Small intestine (tissue), 7 donors: ENCODE measurements at regions not wholly inside any gene's neighbourhood (a gene's known extent, or its start where the extent isn't known, plus 50 kb on each side); places are given as distances from the start of the nearest gene placed in this dataset.
A peak's percentile ranks its signal among the peaks of the same experiment; 100 is the strongest.

Source experiments
- DNase-seq, 2 donors: peaks; one replicate each; pipeline versions ENCODE4 v3.0.0 to v3.0.0-alpha.2; 2013
- FAIRE-seq: peaks from 2 replicates; lab custom pipeline; 2012; peaks lifted over from hg19 to GRCh38; lab: Jason Lieb, UNC
- H3K27ac ChIP-seq, 3 donors: one replicate each; pipeline ENCODE4 v1.5.1; 2013; ENCODE audit warnings: low read length in 2 of 3, mild to moderate bottlenecking in 2 of 3, control low read depth in 1 of 3, inconsistent platforms in 1 of 3, low read depth in 1 of 3, moderate library complexity in 1 of 3
- H3K27me3 ChIP-seq, 3 donors: one replicate each; pipeline ENCODE4 v1.6.1; 2013; ENCODE audit warnings: low read length in 3 of 3, inconsistent platforms in 1 of 3; ENCODE audit not compliant: control insufficient read depth in 3 of 3, insufficient read depth in 3 of 3
- H3K36me3 ChIP-seq, 3 donors: one replicate each; pipeline ENCODE4 v1.6.1; 2013; ENCODE audit warnings: low read length in 3 of 3, inconsistent platforms in 1 of 3, low read depth in 1 of 3, mild to moderate bottlenecking in 1 of 3, moderate library complexity in 1 of 3; ENCODE audit not compliant: control insufficient read depth in 3 of 3, insufficient read depth in 2 of 3
- H3K4me1 ChIP-seq, 3 donors: one replicate each; pipeline ENCODE4 v1.6.1; 2013; ENCODE audit warnings: low read length in 2 of 3, inconsistent platforms in 1 of 3, low read depth in 1 of 3, mild to moderate bottlenecking in 1 of 3, moderate library complexity in 1 of 3; ENCODE audit not compliant: control insufficient read depth in 3 of 3, insufficient read depth in 2 of 3
- H3K4me3 ChIP-seq, 3 donors: one replicate each; pipeline ENCODE4 v1.5.1; 2013; ENCODE audit warnings: low read length in 3 of 3, control low read depth in 1 of 3, inconsistent platforms in 1 of 3, low read depth in 1 of 3, mild to moderate bottlenecking in 1 of 3, moderate library complexity in 1 of 3
- H3K9me3 ChIP-seq, 2 donors: one replicate each; pipeline ENCODE4 v1.6.1; 2013; ENCODE audit warnings: low read depth in 1 of 2, low read length in 1 of 2; ENCODE audit not compliant: control insufficient read depth in 2 of 2, insufficient read depth in 1 of 2
- WGBS, 3 donors: extraction: QIAGEN DNeasy Blood & Tissue Kit; methylation state at CpG; one replicate each; pipeline ENCODE4 v1.1.7; 2013; 5-methylcytosine and 5-hydroxymethylcytosine counted together
- donor health status: healthy with polysubstance abuse.
- donor health status: control.
- donor health status: control.
- donor health status: Bipolar disorder and iron deficiency.
- donor health status: healthy.

DNA sequence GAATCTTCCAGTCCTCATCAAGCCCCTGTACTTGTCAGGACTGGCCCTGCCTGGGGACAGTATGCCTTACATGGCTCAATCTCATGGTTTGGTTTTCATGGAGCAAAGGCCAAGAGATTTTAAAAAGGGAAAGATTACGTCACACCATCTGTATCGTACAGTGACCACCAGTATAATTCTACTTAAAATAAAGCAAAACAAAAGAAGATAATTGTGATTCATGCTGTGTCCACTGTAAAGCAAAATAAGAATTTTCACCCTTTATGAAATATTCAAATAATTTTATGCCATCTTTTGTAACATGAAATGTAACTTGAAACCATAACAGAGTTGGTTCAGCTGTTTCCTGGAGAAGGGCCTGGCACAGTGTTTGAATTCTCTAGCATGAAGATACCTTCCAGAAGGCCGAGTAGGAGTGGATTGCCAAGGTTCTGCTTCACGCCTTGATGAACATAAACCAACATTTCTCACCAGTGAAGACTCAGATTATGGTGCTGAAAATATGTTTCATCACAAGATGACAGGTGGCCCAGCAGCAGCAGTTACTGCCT lies 486.5 kb downstream of the RFPL4B start:
- WGBS, 3 donors = 77 to 82% (median 78%) methylated on average over 4 of the region's 4 CpGs
- FAIRE-seq (no peak), DNase-seq (no peak)
- Histone ChIP-seq H3K27ac (no peak overlapping the region), H3K27me3 (no peaks in the 10 kb centered on the region), H3K4me1 (no peaks in the 10 kb centered on the region), H3K9me3 (no peaks in the 10 kb centered on the region), H3K4me3 (no peak overlapping the region), H3K36me3 (no peaks in the 10 kb centered on the region)

DNA sequence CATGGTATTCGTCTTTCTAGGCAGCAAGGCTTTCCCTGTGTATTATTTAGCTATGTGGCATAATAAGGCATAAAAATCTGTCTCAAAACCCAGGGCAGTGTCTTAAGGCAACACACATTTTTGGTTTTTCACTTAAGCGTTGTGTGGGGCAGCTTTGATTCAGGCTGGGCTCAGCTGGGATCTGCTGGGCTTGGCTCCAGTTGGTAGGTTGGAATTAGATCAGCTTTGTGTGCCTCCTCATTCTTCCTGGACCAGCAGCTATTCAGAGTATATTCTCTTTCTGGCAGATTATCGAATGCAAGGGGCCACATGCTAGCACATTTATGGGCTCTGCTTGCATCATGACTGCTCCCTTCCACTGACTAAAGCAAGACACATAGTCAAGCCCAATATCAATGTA lies 487.9 kb downstream of the RFPL4B start:
- no peaks in the 10 kb centered on the region for H3K4me1 ChIP-seq
- H3K9me3 ChIP-seq = no peaks in the 10 kb centered on the region
- H3K27me3 ChIP-seq = no peaks in the 10 kb centered on the region
- H3K4me3 ChIP-seq = no peak overlapping the region
- DNase-seq = no peak
- no peak overlapping the region for H3K27ac ChIP-seq
- H3K36me3 ChIP-seq = no peaks in the 10 kb centered on the region
- WGBS, 3 donors = 84 to 91% (median 86%) methylated on average over 3 of the region's 3 CpGs
- no peak for FAIRE-seq

DNA sequence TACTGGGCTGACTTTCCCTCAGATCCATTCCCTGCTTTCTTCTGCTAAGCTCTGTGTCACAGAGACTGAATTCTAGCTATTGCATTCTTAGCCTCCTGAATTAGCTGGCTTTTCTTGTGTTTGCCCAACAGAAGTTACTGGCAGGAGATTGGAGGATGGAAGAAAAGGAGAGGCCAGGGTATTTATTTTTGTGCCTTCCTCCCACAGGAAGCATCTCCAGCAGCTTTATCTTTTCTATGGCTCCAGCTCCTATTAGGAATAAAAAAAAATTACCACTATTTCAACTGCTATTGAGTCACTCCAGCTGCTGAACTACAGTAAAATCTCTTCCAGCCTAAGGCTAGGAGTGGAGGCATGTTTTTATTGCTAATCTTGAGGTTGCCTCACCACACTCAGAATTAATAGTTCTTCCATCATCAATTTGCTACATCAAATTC lies 492.4 kb downstream of the RFPL4B start:
- H3K27me3 ChIP-seq = no peaks in the 10 kb centered on the region
- no peak for FAIRE-seq

DNA sequence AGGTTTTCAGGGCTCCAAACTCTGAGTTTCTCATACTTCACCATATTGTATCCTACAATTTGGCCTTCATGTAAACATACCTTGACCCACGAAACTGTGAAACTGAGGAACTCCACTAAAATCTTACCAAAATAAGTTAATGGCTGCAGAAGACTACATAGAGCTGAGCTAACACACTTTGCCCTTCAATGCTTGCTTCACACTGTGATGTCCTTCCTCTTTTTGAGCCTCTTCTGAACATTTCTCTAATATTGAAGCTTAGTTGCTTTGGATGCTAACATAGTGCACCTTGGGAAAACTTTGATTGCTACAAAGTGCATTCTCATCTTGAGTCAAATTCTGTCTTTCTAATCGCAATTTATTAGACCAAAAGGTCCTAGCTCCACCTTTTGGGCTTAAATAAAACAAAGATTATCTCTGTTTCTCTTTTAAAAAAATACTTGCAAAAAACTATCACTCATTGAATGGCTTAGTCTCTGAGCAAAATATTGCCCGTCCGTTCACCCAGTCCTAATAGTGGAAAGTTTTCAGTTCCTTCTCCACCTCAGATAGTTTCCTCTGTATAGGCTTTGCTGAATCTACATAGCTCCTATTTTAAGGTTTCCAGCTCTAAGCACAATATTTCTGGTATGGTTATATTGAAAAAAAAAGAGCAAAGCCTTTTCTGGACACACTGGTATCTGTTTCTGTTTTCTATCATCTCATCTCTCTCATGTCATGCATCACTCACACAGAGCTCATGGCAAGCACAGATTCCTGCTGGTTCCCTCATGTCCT lies 494.6 kb downstream of the RFPL4B start:
- 76 to 82% (median 80%) methylated on average over 4 of the region's 4 CpGs for WGBS, 3 donors
- no peaks in the 10 kb centered on the region for H3K4me1 ChIP-seq
- no peaks in the 10 kb centered on the region for H3K36me3 ChIP-seq
- no peak for FAIRE-seq
- DNase-seq = no peak
- no peak overlapping the region for H3K4me3 ChIP-seq
- no peak overlapping the region for H3K27ac ChIP-seq
- H3K9me3 ChIP-seq = no peaks in the 10 kb centered on the region
- no peaks in the 10 kb centered on the region for H3K27me3 ChIP-seq

More for the DNA sequence above, 492.4 kb downstream of the RFPL4B start:
- no peaks in the 10 kb centered on the region for H3K36me3 ChIP-seq
- no peak for DNase-seq
- no peaks in the 10 kb centered on the region for H3K4me1 ChIP-seq
- H3K9me3 ChIP-seq = no peaks in the 10 kb centered on the region
- no peak overlapping the region for H3K27ac ChIP-seq
- H3K4me3 ChIP-seq = no peak overlapping the region

DNA sequence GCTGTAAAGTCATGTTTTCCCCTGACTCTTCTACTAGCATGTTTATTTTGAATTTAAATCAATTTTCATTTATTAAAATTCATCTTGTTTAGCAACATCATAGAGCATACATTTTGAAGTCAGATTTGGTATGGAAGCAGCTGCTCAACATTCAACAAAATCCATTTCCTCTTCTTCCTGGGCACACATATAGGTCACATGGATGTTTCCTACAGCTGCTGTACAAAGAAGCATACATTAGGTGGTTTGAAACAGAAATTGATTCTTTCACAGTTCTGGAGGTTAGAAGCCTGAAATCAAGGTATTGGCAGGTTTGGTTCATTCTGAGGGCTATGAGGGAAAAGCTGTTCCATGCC lies 495.2 kb downstream of the RFPL4B start:
- DNase-seq (no peak), FAIRE-seq (no peak)

DNA sequence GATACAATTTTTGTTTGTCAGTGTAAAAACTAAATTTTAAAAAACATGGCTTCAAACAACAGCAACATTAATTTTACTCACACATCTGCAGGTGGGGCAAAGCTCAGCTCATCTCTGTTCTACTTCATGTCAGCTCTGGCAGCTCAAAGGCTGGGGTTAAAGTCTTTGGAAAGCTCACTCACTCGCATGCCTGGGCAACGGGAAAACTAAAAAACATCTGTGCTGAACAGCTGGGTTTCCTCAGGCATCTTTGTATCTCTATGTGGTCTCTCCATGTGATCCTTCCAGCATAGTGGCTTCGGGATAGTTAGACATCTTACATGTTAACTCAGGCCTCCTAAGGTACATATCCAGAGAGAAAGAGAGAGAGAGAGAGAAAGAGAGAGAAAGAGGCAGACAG lies 499.6 kb downstream of the RFPL4B start:
- Histone ChIP-seq H3K27ac (no peak overlapping the region), H3K4me1 (no peaks in the 10 kb centered on the region), H3K9me3 (no peaks in the 10 kb centered on the region), H3K4me3 (no peak overlapping the region), H3K36me3 (no peaks in the 10 kb centered on the region), H3K27me3 (no peaks in the 10 kb centered on the region)
- DNase-seq = peak in 1 of 2 donors; percentile 2
- no peak for FAIRE-seq
- WGBS, 3 donors = 37 to 51% (median 43%) methylated on average over 3 of the region's 3 CpGs

More for the DNA sequence above, 495.2 kb downstream of the RFPL4B start:
- Histone ChIP-seq H3K4me3 (no peak overlapping the region), H3K27ac (no peak overlapping the region), H3K27me3 (no peaks in the 10 kb centered on the region), H3K9me3 (no peaks in the 10 kb centered on the region), H3K4me1 (no peaks in the 10 kb centered on the region), H3K36me3 (no peaks in the 10 kb centered on the region)

DNA sequence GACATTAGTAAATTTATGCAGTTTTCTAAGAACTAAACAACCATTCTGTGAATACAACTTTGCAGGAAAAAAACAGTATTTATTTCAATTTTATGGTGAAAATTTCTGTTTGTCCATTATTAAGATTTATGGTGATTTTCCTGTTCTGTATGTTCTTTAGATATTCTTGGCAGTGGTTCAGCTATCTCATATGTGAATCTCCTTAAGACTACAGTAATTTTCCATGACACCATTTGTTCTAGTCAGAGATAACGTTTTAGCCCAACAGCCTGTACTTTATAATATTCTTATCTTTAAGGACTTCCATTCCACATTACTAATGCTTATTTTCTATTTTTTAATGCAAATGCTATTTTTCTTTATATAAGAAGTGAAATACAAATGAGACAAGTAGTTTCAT lies 504.0 kb downstream of the RFPL4B start:
- Histone ChIP-seq H3K27ac (no peak overlapping the region), H3K4me1 (no peaks in the 10 kb centered on the region), H3K36me3 (no peaks in the 10 kb centered on the region), H3K9me3 (no peaks in the 10 kb centered on the region), H3K27me3 (no peaks in the 10 kb centered on the region), H3K4me3 (no peak overlapping the region)
- DNase-seq (no peak), FAIRE-seq (no peak)
- WGBS, 3 donors = 14 to 42% (median 21%) methylated on average over 1 of the region's 1 CpG

DNA sequence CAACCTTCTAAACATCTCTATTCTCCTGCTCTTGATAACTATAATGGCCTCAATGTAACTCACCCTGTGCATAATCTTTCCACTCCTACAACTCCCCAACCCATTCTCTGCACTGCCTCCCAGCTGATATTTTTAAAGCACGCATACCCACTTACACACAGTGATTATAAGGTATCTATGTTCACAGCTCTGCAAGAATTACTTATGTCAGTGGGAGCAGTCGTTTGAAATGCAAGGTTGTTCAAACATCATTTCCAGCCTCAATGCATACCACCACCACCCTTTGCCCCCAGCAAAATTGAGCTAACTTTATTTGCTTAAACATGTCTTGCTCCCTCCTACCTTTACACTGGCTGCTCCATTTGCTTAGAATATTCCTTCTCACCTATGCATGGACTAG lies 506.0 kb downstream of the RFPL4B start:
- FAIRE-seq = no peak
- whole genome bisulfite sequencing, 3 donors = 40 to 80% (median 48%) methylated on average over 2 of the region's 2 CpGs
- Histone ChIP-seq H3K4me1 (no peaks in the 10 kb centered on the region), H3K4me3 (no peak overlapping the region), H3K9me3 (no peaks in the 10 kb centered on the region), H3K27ac (no peak overlapping the region), H3K27me3 (no peaks in the 10 kb centered on the region), H3K36me3 (no peaks in the 10 kb centered on the region)
- DNase-seq = no peak

DNA sequence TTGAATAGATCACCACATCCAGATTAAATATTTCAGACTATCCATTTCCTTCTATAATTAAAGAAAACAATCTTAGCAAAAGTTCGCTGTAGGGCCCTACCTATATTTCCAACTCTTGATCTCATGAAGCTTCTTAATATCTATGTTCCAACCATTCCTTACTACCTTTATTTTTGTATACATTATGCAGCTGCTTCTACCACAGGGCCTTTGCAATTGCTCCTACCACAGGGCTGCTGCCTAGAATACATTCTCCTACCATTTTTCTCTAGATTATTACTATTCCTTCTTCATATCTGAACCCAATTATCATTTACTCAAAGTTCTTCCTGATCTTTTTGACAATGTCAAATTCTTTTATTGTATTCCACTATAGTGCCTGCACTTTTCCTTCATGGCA lies 516.6 kb downstream of the RFPL4B start:
- Histone ChIP-seq H3K9me3 (no peaks in the 10 kb centered on the region), H3K4me1 (no peaks in the 10 kb centered on the region), H3K27me3 (no peaks in the 10 kb centered on the region), H3K4me3 (no peak overlapping the region), H3K36me3 (no peaks in the 10 kb centered on the region), H3K27ac (no peak overlapping the region)
- 40 to 91% (median 77%) methylated on average over 1 of the region's 1 CpG for WGBS, 3 donors
- FAIRE-seq = no peak
- no peak for DNase-seq
